DMS53 (cell line): ENCODE measurements at regions not wholly inside any gene's neighbourhood (a gene's known extent, or its start where the extent isn't known, plus 50 kb on each side); places are given as distances from the start of the nearest gene placed in this dataset.

ENCODE experiments used
- DNase-seq: peaks from one replicate; lab custom pipeline; 2025; lab: John Stamatoyannopoulos, UW

GRCh38 chr2:59674100-59674499 lies 879.4 kb downstream of the BCL11A start:
- no peak for DNase-seq

GRCh38 chr2:59665021-59665420 lies 888.4 kb downstream of the BCL11A start:
- DNase-seq: no peak

- no peak for DNase-seq
Observed at GRCh38 chr2:59662127-59662861, 891.2 kb downstream of the BCL11A start.

- DNase-seq: no peak
Observed at GRCh38 chr2:59660262-59660661, 893.2 kb downstream of the BCL11A start.

- DNase-seq: peak; percentile 14
Observed at GRCh38 chr2:59658906-59659635, 894.4 kb downstream of the BCL11A start.

GRCh38 chr2:59655809-59656208 lies 897.6 kb downstream of the BCL11A start:
- DNase-seq: no peak

- peak; percentile 15 for DNase-seq
Observed at GRCh38 chr2:59654710-59655109, 898.7 kb downstream of the BCL11A start.

- DNase-seq: no peak
Observed at GRCh38 chr2:59653164-59653563, 900.3 kb downstream of the BCL11A start.

GRCh38 chr2:59630789-59631188 lies 922.7 kb downstream of the BCL11A start:
- peak; percentile 47 for DNase-seq

GRCh38 chr2:59627599-59627998 lies 925.9 kb downstream of the BCL11A start:
- no peak for DNase-seq

- peak; percentile 16 for DNase-seq
Observed at GRCh38 chr2:59622599-59623308, 930.7 kb downstream of the BCL11A start.

GRCh38 chr2:59604123-59604522 lies 949.3 kb downstream of the BCL11A start:
- no peak for DNase-seq

GRCh38 chr2:59594671-59595222 lies 958.7 kb downstream of the BCL11A start:
- no peak for DNase-seq

- no peak for DNase-seq
Observed at GRCh38 chr2:59590798-59591197, 962.7 kb downstream of the BCL11A start.

GRCh38 chr2:59589881-59590280 lies 963.6 kb downstream of the BCL11A start:
- no peak for DNase-seq

GRCh38 chr2:59588286-59588685 lies 965.2 kb downstream of the BCL11A start:
- no peak for DNase-seq

- no peak for DNase-seq
Observed at GRCh38 chr2:59586176-59586575, 967.3 kb downstream of the BCL11A start.

- DNase-seq: no peak
Observed at GRCh38 chr2:59585655-59586054, 967.8 kb downstream of the BCL11A start.

- peak; percentile 44 for DNase-seq
Observed at GRCh38 chr2:59584958-59585357, 968.5 kb downstream of the BCL11A start.

GRCh38 chr2:59583173-59583765 lies 970.2 kb downstream of the BCL11A start:
- DNase-seq: peak; percentile 14

- DNase-seq: no peak
Observed at GRCh38 chr2:59578349-59578748, 975.1 kb downstream of the BCL11A start.

- no peak for DNase-seq
Observed at GRCh38 chr2:59575191-59575590, 978.3 kb downstream of the BCL11A start.
